Amniotic stem cell (primary cell): ENCODE measurements at regions not wholly inside any gene's neighbourhood (a gene's known extent, or its start where the extent isn't known, plus 50 kb on each side); places are given as distances from the start of the nearest gene placed in this dataset.

Source experiments
- DNase-seq: peaks from one replicate; lab custom pipeline; 2025; lab: John Stamatoyannopoulos, UW

- DNase-seq, result no peak
Measured at GRCh38 chr13:110097013-110097412, 209.9 kb downstream of the COL4A1 start.

GRCh38 chr13:110092831-110093247, 214.1 kb downstream of the COL4A1 start:
- no peak for DNase-seq

- no peak for DNase-seq
Measured at GRCh38 chr13:110089815-110090214, 217.1 kb downstream of the COL4A1 start.

GRCh38 chr13:110089100-110089499, 217.9 kb downstream of the COL4A1 start:
- DNase-seq, result no peak

GRCh38 chr13:110073982-110074381, 233.0 kb downstream of the COL4A1 start:
- DNase-seq, result no peak

- no peak for DNase-seq
Measured at GRCh38 chr13:110070511-110071120, 236.3 kb downstream of the COL4A1 start.

GRCh38 chr13:110070046-110070445, 236.9 kb downstream of the COL4A1 start:
- no peak for DNase-seq

GRCh38 chr13:110068176-110068473, 238.8 kb downstream of the COL4A1 start:
- DNase-seq, result no peak

GRCh38 chr13:110067355-110068175, 239.4 kb downstream of the COL4A1 start:
- no peak for DNase-seq

GRCh38 chr13:110065780-110066179, 241.2 kb downstream of the COL4A1 start:
- no peak for DNase-seq

GRCh38 chr13:110063490-110064421, 243.2 kb downstream of the COL4A1 start:
- DNase-seq, result no peak

GRCh38 chr13:110062777-110063442, 244.0 kb downstream of the COL4A1 start:
- DNase-seq, result no peak

GRCh38 chr13:110062077-110062776, 244.7 kb downstream of the COL4A1 start:
- DNase-seq, result no peak

GRCh38 chr13:110061270-110061669, 245.7 kb downstream of the COL4A1 start:
- DNase-seq, result no peak

GRCh38 chr13:110057052-110057451, 249.9 kb downstream of the COL4A1 start:
- no peak for DNase-seq

GRCh38 chr13:110056640-110057039, 250.3 kb downstream of the COL4A1 start:
- no peak for DNase-seq

- no peak for DNase-seq
Measured at GRCh38 chr13:110055089-110055488, 251.9 kb downstream of the COL4A1 start.

- DNase-seq, result no peak
Measured at GRCh38 chr13:110054041-110054440, 252.9 kb downstream of the COL4A1 start.

GRCh38 chr13:110047496-110047895, 259.5 kb downstream of the COL4A1 start:
- no peak for DNase-seq

GRCh38 chr13:110046811-110047210, 260.1 kb downstream of the COL4A1 start:
- no peak for DNase-seq

GRCh38 chr13:110045919-110046318, 259.5 kb upstream of the IRS2 start:
- no peak for DNase-seq
